ENCODE measurements at regions not wholly inside any gene's neighbourhood (a gene's known extent, or its start where the extent isn't known, plus 50 kb on each side); places are given as distances from the start of the nearest gene placed in this dataset.
A peak's percentile ranks its signal among the peaks of the same experiment; 100 is the strongest.

DNA sequence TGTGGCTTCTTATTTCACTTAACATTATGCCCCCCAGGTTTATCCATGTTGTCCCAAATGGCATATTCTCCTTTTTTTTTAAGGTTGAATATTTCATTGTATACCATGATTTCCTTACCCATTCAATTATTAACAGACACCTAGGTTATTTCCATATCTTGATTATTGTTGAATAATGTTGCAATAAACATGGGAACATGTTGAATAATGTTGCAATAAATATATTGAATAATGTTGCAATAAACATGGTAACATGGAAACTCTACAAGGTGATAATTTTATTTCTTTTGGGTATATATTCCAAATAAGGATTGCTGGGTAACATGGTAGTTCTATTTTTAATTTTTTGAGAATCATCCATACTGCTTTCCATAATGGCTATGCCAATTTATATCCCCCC lies 648.1 kb downstream of the MMUT start:
- H3K27me3 ChIP-seq (ENCODE audit: control insufficient read depth, insufficient read depth, low read length), result no peaks in the 10 kb centered on the region
- TF ChIP-seq, protein P1, sequence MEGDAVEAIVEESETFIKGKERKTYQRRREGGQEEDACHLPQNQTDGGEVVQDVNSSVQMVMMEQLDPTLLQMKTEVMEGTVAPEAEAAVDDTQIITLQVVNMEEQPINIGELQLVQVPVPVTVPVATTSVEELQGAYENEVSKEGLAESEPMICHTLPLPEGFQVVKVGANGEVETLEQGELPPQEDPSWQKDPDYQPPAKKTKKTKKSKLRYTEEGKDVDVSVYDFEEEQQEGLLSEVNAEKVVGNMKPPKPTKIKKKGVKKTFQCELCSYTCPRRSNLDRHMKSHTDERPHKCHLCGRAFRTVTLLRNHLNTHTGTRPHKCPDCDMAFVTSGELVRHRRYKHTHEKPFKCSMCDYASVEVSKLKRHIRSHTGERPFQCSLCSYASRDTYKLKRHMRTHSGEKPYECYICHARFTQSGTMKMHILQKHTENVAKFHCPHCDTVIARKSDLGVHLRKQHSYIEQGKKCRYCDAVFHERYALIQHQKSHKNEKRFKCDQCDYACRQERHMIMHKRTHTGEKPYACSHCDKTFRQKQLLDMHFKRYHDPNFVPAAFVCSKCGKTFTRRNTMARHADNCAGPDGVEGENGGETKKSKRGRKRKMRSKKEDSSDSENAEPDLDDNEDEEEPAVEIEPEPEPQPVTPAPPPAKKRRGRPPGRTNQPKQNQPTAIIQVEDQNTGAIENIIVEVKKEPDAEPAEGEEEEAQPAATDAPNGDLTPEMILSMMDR (IDR thresholded peaks at IDR 0.05; ENCODE audit: insufficient read depth, low read length, severe bottlenecking), result no peak
- DNase-seq (ENCODE audit: low read depth), result no peak
- no peak overlapping the region for H3K4me3 ChIP-seq (ENCODE audit: low read depth, low read length)
- FAIRE-seq, result no peak
- H3K36me3 ChIP-seq (ENCODE audit: control insufficient read depth, insufficient read depth, low read length), result no peaks in the 10 kb centered on the region

- TF ChIP-seq, protein P1 (IDR thresholded peaks at IDR 0.05; ENCODE audit: insufficient read depth, low read length, severe bottlenecking), result no peak
- no peaks in the 10 kb centered on the region for H3K36me3 ChIP-seq (ENCODE audit: control insufficient read depth, insufficient read depth, low read length)
- no peak overlapping the region for H3K4me3 ChIP-seq (ENCODE audit: low read depth, low read length)
- FAIRE-seq (no peak), DNase-seq (ENCODE audit: low read depth) (no peak)
- no peaks in the 10 kb centered on the region for H3K27me3 ChIP-seq (ENCODE audit: control insufficient read depth, insufficient read depth, low read length)
Observed at GRCh38 chr6:48813836-48814235, 649.2 kb downstream of the MMUT start.

DNA sequence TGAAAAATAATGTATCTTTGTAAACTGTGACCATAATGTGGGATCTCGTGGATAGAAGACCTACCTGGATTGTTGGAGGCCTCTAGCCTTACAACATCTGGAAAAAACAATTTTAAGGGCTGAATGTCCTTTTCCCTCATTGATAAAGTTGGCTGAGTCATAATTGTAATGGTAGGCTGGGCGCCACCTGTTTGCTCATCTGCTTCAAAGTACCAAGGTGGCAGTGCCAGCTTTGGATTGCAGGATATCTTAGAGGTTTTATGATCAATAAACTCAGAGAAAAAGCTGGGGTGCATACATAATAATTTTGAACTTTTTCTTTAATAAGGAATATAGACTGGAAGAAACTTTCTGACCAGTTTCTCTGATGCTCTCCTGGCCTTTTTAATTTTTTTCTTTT lies 653.4 kb downstream of the MMUT start:
- TF ChIP-seq, protein P1 (IDR thresholded peaks at IDR 0.05; ENCODE audit: insufficient read depth, low read length, severe bottlenecking), result no peak
- no peak for DNase-seq (ENCODE audit: low read depth)

GRCh38 chr6:48809245-48809644 lies 653.8 kb downstream of the MMUT start:
- DNase-seq (ENCODE audit: low read depth), result no peak
- no peak for FAIRE-seq
- no peaks in the 10 kb centered on the region for H3K27me3 ChIP-seq (ENCODE audit: control insufficient read depth, insufficient read depth, low read length)
- H3K36me3 ChIP-seq (ENCODE audit: control insufficient read depth, insufficient read depth, low read length), result no peaks in the 10 kb centered on the region
- TF ChIP-seq, protein P1 (IDR thresholded peaks at IDR 0.05; ENCODE audit: insufficient read depth, low read length, severe bottlenecking), result no peak
- no peak overlapping the region for H3K4me3 ChIP-seq (ENCODE audit: low read depth, low read length)

More for the DNA sequence above, 653.4 kb downstream of the MMUT start:
- FAIRE-seq, result no peak
- H3K36me3 ChIP-seq (ENCODE audit: control insufficient read depth, insufficient read depth, low read length), result no peaks in the 10 kb centered on the region
- H3K27me3 ChIP-seq (ENCODE audit: control insufficient read depth, insufficient read depth, low read length), result no peaks in the 10 kb centered on the region
- H3K4me3 ChIP-seq (ENCODE audit: low read depth, low read length), result no peak overlapping the region

DNA sequence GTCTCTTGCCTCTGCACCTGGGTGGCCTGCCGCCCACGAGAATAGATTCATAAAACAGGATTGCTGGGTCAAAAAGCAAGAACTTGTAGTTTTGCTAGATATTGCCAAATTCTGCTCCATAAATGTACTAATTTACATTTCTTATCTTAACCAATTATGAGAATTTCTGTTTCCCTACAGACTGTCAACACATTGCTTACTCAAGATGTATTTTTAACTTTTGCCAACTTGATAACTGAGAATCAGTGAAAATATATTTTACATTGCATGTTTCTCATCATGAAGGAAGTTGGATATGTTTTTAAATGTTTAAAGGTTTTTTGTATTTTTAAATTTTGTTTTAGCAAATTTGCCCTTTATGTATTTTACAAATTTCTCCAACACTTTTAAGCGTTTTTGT lies 664.8 kb downstream of the MMUT start:
- TF ChIP-seq, protein P1 (IDR thresholded peaks at IDR 0.05; ENCODE audit: insufficient read depth, low read length, severe bottlenecking), result no peak
- FAIRE-seq (no peak), DNase-seq (ENCODE audit: low read depth) (no peak)
- H3K27me3 ChIP-seq (ENCODE audit: control insufficient read depth, insufficient read depth, low read length), result no peaks in the 10 kb centered on the region
- H3K4me3 ChIP-seq (ENCODE audit: low read depth, low read length), result no peak overlapping the region
- no peaks in the 10 kb centered on the region for H3K36me3 ChIP-seq (ENCODE audit: control insufficient read depth, insufficient read depth, low read length)

- Histone ChIP-seq H3K27me3 (ENCODE audit: control insufficient read depth, insufficient read depth, low read length) (no peaks in the 10 kb centered on the region), H3K36me3 (ENCODE audit: control insufficient read depth, insufficient read depth, low read length) (no peaks in the 10 kb centered on the region), H3K4me3 (ENCODE audit: low read depth, low read length) (no peak overlapping the region)
- FAIRE-seq (no peak), DNase-seq (ENCODE audit: low read depth) (peak; percentile 16)
- TF ChIP-seq, protein P1 (IDR thresholded peaks at IDR 0.05; ENCODE audit: insufficient read depth, low read length, severe bottlenecking), result no peak
Observed at GRCh38 chr6:48782225-48782624, 671.2 kb upstream of the PTCHD4 start.
